ENCODE measurements at regions not wholly inside any gene's neighbourhood (a gene's known extent, or its start where the extent isn't known, plus 50 kb on each side); places are given as distances from the start of the nearest gene placed in this dataset.

DNA sequence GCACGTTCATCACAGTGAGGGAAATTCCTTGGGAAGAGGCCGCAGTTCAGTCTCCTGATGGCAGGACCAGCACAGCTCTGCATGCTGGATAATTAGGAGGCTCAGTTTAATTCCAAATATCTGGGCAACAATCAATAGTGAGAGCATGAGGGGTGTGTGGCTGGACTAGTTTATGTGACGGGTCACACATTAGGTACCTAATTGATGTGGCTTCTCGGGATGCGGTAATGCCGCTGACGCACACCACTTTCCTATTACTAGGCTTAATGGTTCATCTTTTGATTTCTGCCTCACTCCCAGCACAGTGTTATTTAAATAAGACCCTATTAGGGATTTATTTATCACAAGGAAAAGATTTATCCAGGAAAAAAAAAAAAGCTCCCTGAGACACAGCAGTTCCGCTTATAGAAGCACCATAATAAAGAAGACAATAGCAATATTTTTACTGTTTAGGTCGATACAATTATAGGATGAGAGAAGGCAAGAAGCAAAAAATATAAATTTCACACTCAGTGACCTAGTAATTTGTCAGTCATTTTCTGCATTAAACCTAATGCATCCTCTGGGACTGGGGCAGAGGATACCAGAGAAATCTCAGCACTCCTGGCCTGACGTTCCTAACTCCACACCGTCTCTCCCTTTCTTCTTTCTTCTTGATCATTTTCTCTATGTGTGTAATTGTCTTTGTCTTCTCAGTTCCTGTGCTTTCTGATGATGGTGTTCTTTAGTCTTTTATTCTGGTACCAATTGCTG is 264.7 kb upstream of the SLC14A2 start:
- DNase-seq, result no peak

- DNase-seq, result no peak
These were observed 262.4 kb upstream of the SLC14A2 start for GRCh38 chr18:45352874-45353273.

- DNase-seq, result no peak
These were observed 261.7 kb upstream of the SLC14A2 start for GRCh38 chr18:45353530-45353929.

DNA sequence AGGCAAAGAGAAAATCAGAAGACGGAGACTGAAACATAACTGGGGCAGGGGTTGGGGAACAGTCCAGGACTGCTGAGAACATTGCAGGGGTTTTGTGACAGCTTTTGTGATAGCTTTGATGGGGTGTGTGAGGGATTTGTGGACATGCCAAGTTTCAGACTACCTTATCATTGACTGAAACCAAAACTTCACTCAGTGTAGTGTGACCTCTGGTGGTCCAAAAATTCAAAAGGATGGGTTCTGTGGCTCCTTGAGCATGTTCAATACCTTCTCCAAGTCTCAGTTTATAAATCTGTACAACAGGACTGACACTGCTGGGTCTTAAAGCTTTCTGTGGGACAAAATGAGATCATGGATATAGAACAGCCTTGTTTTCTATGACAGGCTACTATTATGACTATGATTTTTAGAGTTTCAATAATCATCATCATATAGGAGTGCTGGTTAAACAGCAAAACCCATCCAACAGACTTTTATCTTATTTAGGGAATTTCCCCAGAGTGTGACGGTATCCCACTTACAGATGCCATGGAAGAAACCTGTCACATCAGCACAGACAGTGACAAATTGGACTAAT is 259.2 kb upstream of the SLC14A2 start:
- no peak for DNase-seq

GRCh38 chr18:45357686-45358470 is 257.4 kb upstream of the SLC14A2 start:
- DNase-seq, result peak; percentile 33

- DNase-seq, result peak; percentile 64
These were observed 255.8 kb upstream of the SLC14A2 start for GRCh38 chr18:45359275-45360009.

GRCh38 chr18:45361125-45361851 is 254.0 kb upstream of the SLC14A2 start:
- no peak for DNase-seq

DNA sequence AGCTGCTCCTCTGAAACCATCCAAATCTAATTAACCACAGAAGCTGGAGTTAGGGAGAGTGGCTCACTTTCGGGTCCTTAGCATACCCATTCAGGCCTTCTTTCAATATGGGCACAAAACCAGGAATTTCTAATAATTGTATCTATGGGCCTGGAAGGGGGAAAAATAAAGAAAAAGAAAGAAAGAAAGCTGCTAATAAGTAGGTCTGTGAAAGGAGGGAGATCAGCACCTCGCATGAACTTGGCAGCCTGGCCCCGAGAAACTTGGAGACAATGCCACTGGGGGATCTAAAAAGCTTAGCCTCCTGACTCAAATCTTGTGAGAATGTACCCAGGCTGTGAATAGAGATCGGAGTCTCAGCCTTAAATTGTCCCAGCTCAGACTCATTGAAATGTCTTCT is 252.1 kb upstream of the SLC14A2 start:
- no peak for DNase-seq

DNA sequence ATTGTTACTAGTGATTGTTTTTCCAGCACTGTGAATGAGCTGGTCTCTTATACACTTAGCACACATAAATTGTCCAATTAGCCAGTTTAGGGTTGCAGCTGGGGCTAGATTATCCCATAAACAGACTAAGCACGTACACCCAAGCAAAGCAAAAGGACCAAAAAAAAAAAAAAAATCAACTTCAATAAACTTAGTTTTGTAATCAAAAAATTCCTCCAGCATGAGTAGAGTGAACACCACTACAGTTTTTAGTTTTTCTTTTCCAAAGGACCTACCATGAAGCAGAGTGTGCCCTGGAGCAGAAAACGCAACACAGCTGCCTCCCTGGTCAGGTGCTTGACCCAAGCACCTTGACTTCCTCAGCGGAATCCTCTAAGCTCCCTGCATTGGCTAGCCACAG is 249.4 kb upstream of the SLC14A2 start:
- DNase-seq, result peak; percentile 23

DNA sequence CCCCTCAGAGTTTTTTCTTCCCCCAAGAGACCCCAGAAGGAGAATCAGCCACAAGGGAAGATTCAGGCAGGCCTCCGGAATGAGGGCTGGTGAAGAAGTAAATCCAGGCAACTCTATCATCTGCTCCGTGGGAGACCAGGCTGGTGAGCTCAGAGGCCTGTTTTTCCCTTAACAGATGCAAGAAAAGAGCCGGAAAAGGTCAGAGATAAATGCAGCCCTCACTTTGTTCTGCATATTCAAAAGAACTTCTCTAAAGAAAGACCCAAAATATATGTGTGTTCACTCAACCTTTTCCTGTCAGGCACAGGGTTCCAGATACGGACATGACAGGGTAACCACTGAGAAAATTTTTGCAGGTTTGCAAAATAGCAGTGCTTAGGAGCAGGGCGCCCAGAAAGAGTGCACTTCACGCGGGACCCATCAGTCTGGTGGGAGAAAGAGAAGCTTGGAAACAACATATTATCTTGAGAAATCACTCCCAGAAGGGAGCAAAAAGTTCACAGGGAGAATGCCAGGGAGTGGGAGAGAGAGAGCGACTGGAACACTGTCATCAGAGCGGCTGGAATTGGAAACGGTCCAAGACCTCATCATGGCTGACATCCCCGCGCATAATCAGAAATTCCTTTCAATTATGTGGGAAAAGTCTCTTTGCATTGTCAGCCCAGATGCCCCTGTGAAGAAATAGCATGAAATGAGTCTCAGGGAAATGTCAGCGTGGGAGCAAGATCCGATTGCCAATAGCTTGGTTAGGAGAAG is 244.8 kb upstream of the SLC14A2 start:
- DNase-seq, result no peak

DNA sequence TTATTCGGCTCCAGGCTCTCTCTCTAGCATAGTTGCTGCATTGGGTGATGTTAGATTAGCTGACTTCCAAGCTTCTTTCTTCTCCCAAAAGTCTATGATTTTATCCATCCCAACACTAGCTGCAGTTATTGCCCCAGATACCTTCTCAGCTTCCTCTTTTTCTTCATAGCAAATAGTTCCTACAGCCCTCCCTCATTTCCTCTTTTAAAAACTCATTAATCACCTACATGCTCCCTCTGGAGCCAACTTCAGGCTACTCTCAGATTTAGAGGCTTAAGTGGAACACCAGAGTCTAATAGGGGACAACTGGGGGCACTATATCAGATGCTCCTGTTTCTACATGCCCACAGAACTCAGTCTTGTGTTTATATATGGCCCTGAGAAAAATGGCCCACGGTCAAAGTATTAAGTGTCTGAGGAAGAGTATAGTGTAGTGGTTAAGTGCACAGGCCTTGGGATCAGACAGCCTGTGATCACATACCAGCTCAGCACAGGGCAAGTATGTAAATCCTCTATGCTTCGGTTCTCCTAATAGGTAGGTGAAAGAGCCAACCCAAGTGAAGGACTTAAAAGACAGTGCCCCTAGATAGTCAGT is 241.9 kb upstream of the SLC14A2 start:
- DNase-seq, result no peak

DNA sequence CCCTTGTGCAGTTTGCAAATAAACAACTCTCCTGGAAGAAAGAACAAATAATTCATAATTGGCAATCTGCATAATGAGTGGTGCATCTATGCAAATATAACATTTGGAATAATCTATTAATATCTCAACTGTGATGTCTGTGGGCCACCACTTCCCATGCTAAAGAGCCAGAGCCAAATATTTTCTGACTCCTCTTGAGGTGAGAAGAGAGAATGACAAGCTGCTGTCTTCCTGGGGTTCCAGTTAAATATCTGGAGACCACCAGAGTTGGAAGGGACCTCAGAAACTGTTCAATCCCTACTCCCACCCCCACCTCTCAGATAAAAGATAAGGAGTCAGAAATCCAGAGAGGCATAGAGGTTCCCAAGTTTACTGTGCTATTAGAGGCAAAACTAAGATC is 241.0 kb upstream of the SLC14A2 start:
- DNase-seq, result no peak

- no peak for DNase-seq
These were observed 240.2 kb upstream of the SLC14A2 start for GRCh38 chr18:45374878-45375630.

GRCh38 chr18:45376193-45376592 is 239.1 kb upstream of the SLC14A2 start:
- no peak for DNase-seq

GRCh38 chr18:45378308-45378707 is 237.0 kb upstream of the SLC14A2 start:
- no peak for DNase-seq

- no peak for DNase-seq
These were observed 236.3 kb upstream of the SLC14A2 start for GRCh38 chr18:45378933-45379332.

- DNase-seq, result no peak
These were observed 235.4 kb upstream of the SLC14A2 start for GRCh38 chr18:45379903-45380302.

DNA sequence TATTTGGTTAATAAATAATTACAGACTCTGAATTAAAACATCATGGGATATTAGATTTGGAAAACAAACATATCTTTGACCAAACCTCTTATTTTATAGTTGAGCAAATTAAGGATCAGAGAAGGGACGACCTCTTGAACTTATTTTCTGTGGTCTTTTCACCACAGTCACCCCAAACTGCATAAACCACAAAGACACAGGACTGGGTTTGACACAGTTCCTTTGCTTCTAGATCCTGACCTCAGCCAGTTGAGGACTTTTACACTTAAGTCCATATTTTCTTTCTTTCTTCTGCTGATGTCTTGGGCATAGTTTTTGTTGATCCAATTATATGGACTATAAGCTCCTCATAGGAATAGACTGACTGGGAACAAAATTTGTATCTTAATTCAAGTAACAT is 234.0 kb upstream of the SLC14A2 start:
- no peak for DNase-seq

DNA sequence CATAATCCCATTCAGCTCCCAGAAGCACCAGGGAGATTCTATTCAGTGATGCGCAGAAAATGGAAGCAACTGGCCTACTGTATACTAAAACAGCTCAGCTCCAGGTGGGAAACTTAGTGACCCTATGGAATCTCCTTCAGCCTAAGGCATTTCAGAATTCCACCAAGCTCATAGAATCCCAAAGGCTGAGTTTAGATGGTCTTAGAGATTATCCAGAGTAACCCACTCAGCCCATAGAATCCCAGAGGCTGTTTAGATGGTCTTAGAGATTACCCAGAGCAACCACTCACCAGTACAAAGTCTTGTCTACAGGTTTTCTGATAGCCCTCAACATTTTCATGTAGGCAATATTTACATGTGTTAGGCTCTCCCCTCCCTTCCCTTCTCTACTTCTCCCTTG is 232.0 kb upstream of the SLC14A2 start:
- no peak for DNase-seq

- DNase-seq, result peak; percentile 40
These were observed 230.9 kb upstream of the SLC14A2 start for GRCh38 chr18:45384137-45384961.
